Neural progenitor cell (in vitro differentiated cells): ENCODE measurements at regions not wholly inside any gene's neighbourhood (a gene's known extent, or its start where the extent isn't known, plus 50 kb on each side); places are given as distances from the start of the nearest gene placed in this dataset.

Experiments
- CTCF ChIP-seq: fragments of 200-600 bp; sonication (generic); IDR thresholded peaks from 2 replicates; pipeline ENCODE4 v1.5.1; 2017; ENCODE audit warnings: antibody characterized with exemption, mild to moderate bottlenecking
- EZH2phosphoT487 ChIP-seq: fragments of 200-600 bp; sonication (generic); IDR thresholded peaks from 2 replicates; pipeline ENCODE4 v1.6.1; 2017; ENCODE audit warnings: antibody characterized with exemption

GRCh38 chr10:33123680-33124079 is 165.7 kb upstream of the ITGB1 start:
- TF ChIP-seq CTCF (no peak), EZH2phosphoT487 (no peak)
